WERI-Rb-1 (cell line): ENCODE measurements at regions not wholly inside any gene's neighbourhood (a gene's known extent, or its start where the extent isn't known, plus 50 kb on each side); places are given as distances from the start of the nearest gene placed in this dataset.

Experiments
- DNase-seq: peaks from one replicate; pipeline ENCODE4 v3.0.0-alpha.2; 2020
- H3K27ac ChIP-seq: fragments of 250-450 bp; sonication (Bioruptor Pico); 2 replicates; pipeline ENCODE4 v1.5.1; 2020; ENCODE audit warnings: mild to moderate bottlenecking, moderate library complexity
- H3K27me3 ChIP-seq: fragments of 250-450 bp; sonication (Bioruptor Pico); 2 replicates; pipeline ENCODE4 v1.5.1; 2021; ENCODE audit warnings: mild to moderate bottlenecking, low read depth, moderate library complexity; ENCODE audit not compliant: insufficient read depth, severe bottlenecking
- H3K36me3 ChIP-seq: fragments of 250-450 bp; sonication (Bioruptor Pico); 2 replicates; pipeline ENCODE4 v1.5.1; 2020; ENCODE audit warnings: mild to moderate bottlenecking, moderate library complexity
- H3K4me3 ChIP-seq: 2 replicates; pipeline ENCODE4 v1.5.1; 2011; ENCODE audit warnings: low read depth, mild to moderate bottlenecking, control low read depth, low read length
- H3K9me3 ChIP-seq: fragments of 250-450 bp; sonication (Bioruptor Pico); 2 replicates; pipeline ENCODE4 v1.5.1; 2021; ENCODE audit warnings: mild to moderate bottlenecking, moderate library complexity; ENCODE audit not compliant: severe bottlenecking
- CTCF ChIP-seq: IDR thresholded peaks from 2 replicates; pipeline ENCODE4 v1.5.1; 2011; ENCODE audit warnings: low read depth, mild to moderate bottlenecking, control low read depth, inconsistent platforms, low read length

GRCh38 chr18:44497311-44497710 is 183.4 kb upstream of the SETBP1 start:
- H3K27me3 ChIP-seq: peaks cover 53% of the 10 kb centered on the region
- no peak for TF ChIP-seq CTCF
- no peak overlapping the region for H3K4me3 ChIP-seq
- H3K27ac ChIP-seq: no peak overlapping the region
- DNase-seq: no peak
- H3K9me3 ChIP-seq: no peaks in the 10 kb centered on the region
- H3K36me3 ChIP-seq: no peaks in the 10 kb centered on the region

GRCh38 chr18:44497757-44498490 is 182.8 kb upstream of the SETBP1 start:
- Histone ChIP-seq H3K4me3 (no peak overlapping the region), H3K27ac (no peak overlapping the region), H3K9me3 (no peaks in the 10 kb centered on the region), H3K36me3 (no peaks in the 10 kb centered on the region), H3K27me3 (peaks cover 58% of the 10 kb centered on the region)
- TF ChIP-seq CTCF: no peak
- no peak for DNase-seq

- H3K27me3 ChIP-seq: peaks cover 44% of the 10 kb centered on the region
- H3K4me3 ChIP-seq: no peak overlapping the region
- no peak for TF ChIP-seq CTCF
- H3K36me3 ChIP-seq: no peaks in the 10 kb centered on the region
- no peaks in the 10 kb centered on the region for H3K9me3 ChIP-seq
- no peak overlapping the region for H3K27ac ChIP-seq
- no peak for DNase-seq
Observed at GRCh38 chr18:44500808-44501610, 179.7 kb upstream of the SETBP1 start.

- DNase-seq: no peak
- H3K4me3 ChIP-seq: no peak overlapping the region
- H3K9me3 ChIP-seq: no peaks in the 10 kb centered on the region
- peaks cover 41% of the 10 kb centered on the region for H3K27me3 ChIP-seq
- no peak for TF ChIP-seq CTCF
- no peaks in the 10 kb centered on the region for H3K36me3 ChIP-seq
- no peak overlapping the region for H3K27ac ChIP-seq
Observed at GRCh38 chr18:44502221-44502620, 178.5 kb upstream of the SETBP1 start.

GRCh38 chr18:44502790-44503189 is 177.9 kb upstream of the SETBP1 start:
- no peak for DNase-seq
- H3K27me3 ChIP-seq: peaks cover 38% of the 10 kb centered on the region
- H3K36me3 ChIP-seq: no peaks in the 10 kb centered on the region
- no peak overlapping the region for H3K4me3 ChIP-seq
- TF ChIP-seq CTCF: no peak
- no peaks in the 10 kb centered on the region for H3K9me3 ChIP-seq
- no peak overlapping the region for H3K27ac ChIP-seq
